ENCODE measurements at regions not wholly inside any gene's neighbourhood (a gene's known extent, or its start where the extent isn't known, plus 50 kb on each side); places are given as distances from the start of the nearest gene placed in this dataset.

DNA sequence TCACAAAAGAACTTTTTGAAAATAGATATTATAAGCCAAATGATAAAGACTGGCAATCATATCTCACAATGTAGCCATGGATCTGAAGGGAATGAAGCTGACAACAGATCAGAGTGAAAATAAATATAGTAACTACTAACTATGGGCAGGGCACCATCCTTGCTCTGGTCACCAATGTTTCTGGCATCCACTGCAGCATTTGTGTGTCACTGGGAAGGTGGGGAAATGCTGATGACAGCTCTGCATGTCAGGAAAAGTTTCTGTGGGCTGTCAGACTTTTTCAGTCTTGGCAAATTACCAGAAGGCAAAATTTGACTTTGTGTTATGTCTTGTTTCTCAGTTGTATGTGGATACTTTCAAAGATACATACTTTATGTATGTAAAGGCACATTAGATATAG is 195.6 kb downstream of the ZNF326 start:
- intact Hi-C loops (cut with DNase I) = no loop called here
- no peak overlapping the region for H3K4me3 ChIP-seq
- no peak for TF ChIP-seq POLR2A (IDR thresholded peaks at IDR 0.05)
- TF ChIP-seq, protein P1, sequence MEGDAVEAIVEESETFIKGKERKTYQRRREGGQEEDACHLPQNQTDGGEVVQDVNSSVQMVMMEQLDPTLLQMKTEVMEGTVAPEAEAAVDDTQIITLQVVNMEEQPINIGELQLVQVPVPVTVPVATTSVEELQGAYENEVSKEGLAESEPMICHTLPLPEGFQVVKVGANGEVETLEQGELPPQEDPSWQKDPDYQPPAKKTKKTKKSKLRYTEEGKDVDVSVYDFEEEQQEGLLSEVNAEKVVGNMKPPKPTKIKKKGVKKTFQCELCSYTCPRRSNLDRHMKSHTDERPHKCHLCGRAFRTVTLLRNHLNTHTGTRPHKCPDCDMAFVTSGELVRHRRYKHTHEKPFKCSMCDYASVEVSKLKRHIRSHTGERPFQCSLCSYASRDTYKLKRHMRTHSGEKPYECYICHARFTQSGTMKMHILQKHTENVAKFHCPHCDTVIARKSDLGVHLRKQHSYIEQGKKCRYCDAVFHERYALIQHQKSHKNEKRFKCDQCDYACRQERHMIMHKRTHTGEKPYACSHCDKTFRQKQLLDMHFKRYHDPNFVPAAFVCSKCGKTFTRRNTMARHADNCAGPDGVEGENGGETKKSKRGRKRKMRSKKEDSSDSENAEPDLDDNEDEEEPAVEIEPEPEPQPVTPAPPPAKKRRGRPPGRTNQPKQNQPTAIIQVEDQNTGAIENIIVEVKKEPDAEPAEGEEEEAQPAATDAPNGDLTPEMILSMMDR (IDR thresholded peaks at IDR 0.05) = no peak
- TF ChIP-seq EP300 (IDR thresholded peaks at IDR 0.05) = no peak
- no peak for TF ChIP-seq POLR2AphosphoS5 (IDR thresholded peaks at IDR 0.05)

DNA sequence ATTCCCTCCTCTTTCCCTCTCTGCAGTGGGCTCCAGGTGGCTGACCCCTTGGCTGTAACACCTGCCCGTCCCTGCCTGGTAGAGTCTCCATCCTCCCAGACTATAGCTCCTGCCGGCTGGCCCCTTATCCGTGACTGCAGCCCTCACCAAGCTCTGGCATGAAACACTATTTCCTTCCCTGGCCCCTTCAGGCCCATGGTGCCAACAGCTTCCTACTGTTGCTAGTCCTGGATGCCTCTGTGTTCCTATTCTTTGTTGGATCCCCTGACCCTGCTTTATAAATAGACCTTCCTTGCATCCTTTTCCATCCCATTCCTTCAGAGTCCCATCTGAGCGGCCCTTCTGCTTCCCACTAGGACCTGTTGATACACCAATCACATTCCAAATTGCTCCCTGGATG is 195.0 kb downstream of the ZNF326 start:
- no peak for DNase-seq
- Histone ChIP-seq H3K9me3 (no peaks in the 10 kb centered on the region), H3K36me3 (no peaks in the 10 kb centered on the region), H3K4me3 (no peak overlapping the region), H3K4me1 (no peaks in the 10 kb centered on the region), H3K27ac (no peak overlapping the region), H3K27me3 (no peaks in the 10 kb centered on the region)
- intact Hi-C loops (cut with DNase I) = no loop called here
- no peak for TF ChIP-seq POLR2A (IDR thresholded peaks at IDR 0.05)
- TF ChIP-seq, protein P1 (IDR thresholded peaks at IDR 0.05) = no peak
- TF ChIP-seq EP300 (IDR thresholded peaks at IDR 0.05) = no peak
- no peak for TF ChIP-seq POLR2AphosphoS5 (IDR thresholded peaks at IDR 0.05)
- 87 to 91% methylated on average over 4 of the region's 4 CpGs for WGBS, 2 donors

More for the DNA sequence above, 195.6 kb downstream of the ZNF326 start:
- DNase-seq = no peak
- H3K27ac ChIP-seq = no peak overlapping the region
- H3K36me3 ChIP-seq = no peaks in the 10 kb centered on the region
- H3K4me1 ChIP-seq = no peaks in the 10 kb centered on the region
- H3K27me3 ChIP-seq = no peaks in the 10 kb centered on the region
- H3K9me3 ChIP-seq = no peaks in the 10 kb centered on the region

DNA sequence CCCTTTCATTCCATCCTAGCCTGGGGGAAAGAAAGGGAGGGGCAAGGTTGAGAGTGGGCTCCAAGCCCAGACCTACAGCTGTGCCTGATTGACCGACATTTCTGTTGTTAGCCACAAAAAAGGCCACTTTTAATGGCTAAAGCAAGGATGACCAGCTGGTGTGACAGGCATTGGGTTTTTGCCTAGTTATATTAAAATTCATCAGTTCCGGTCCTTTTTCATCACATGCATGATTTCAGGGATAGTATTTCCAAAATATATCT is 192.3 kb downstream of the ZNF326 start:
- 80 to 83% methylated on average over 2 of the region's 2 CpGs for WGBS, 2 donors
- H3K4me3 ChIP-seq = no peak overlapping the region
- H3K27ac ChIP-seq = no peak overlapping the region
- H3K9me3 ChIP-seq = no peaks in the 10 kb centered on the region
- no peaks in the 10 kb centered on the region for H3K4me1 ChIP-seq
- no peak for DNase-seq
- H3K27me3 ChIP-seq = no peaks in the 10 kb centered on the region
- H3K36me3 ChIP-seq = no peaks in the 10 kb centered on the region
- TF ChIP-seq POLR2AphosphoS5 (IDR thresholded peaks at IDR 0.05) (no peak), EP300 (IDR thresholded peaks at IDR 0.05) (no peak), POLR2A (IDR thresholded peaks at IDR 0.05) (no peak)
- TF ChIP-seq, protein P1 (IDR thresholded peaks at IDR 0.05) = no peak
- intact Hi-C loops (cut with DNase I) = no loop called here

DNA sequence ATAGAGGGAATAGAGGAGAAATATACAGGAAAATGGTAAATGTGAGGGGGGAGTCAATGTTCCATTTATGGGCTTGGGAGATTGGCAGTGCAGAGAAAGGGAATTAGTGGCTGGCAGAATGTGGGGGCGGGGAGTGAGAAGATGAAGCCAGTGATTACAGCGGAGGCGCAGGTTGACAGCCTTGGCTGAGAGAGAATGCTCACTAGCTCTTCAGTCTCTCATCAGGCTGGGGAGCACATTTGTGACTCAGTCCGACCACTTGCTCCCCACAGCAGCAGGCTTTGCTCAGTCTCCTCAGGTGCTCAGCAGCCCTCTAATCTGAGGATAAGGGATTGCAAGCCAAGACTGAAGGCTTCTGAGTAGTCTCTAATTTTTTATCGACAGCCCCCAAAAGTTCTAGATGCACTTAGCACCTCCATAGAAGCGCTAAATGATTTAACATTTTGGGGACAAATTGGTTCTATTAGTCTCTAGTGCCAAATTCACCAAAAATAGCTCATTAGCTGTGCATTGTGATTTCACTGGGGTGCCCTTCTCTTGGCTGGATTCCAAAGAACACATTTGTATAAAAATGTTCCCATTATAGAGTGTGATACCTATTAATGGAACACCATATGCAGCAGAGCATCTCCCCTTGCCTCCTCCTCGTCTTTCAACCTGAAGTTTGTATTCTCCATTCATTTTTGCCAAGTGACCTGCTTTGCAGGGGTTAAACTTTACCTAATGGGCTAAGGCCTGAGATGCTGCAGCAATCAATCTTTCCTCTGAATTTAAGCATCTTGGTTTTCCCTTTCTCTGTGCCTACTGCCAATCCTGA is 191.8 kb downstream of the ZNF326 start:
- Histone ChIP-seq H3K9me3 (no peaks in the 10 kb centered on the region), H3K4me1 (no peaks in the 10 kb centered on the region), H3K27me3 (no peaks in the 10 kb centered on the region), H3K27ac (no peak overlapping the region), H3K36me3 (no peaks in the 10 kb centered on the region), H3K4me3 (no peak overlapping the region)
- TF ChIP-seq POLR2AphosphoS5 (IDR thresholded peaks at IDR 0.05) (no peak), POLR2A (IDR thresholded peaks at IDR 0.05) (no peak), EP300 (IDR thresholded peaks at IDR 0.05) (no peak)
- TF ChIP-seq, protein P1 (IDR thresholded peaks at IDR 0.05) = no peak
- 80 to 84% methylated on average over 7 of the region's 7 CpGs for WGBS, 2 donors
- DNase-seq = no peak
- intact Hi-C loops (cut with DNase I) = no loop called here

DNA sequence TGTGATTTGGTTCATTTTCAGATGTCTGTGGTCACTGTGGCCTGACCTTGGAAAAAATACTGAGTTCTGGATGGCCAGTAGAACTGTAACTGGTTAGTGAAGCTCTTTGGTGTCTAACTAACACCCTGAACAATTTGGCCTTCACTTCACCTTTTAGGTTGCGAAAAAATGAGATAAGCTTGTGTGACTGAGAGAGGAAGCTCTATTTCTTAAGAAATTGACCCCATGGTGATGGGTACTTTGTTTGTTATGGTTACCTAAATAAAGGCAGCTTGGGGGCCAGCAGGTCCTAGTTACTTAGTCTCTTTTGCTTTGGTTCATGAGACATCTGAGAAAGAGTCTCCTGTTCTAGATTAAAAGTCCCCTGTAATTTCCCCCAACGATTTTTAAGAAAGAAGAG is 181.6 kb downstream of the ZNF326 start:
- no peak overlapping the region for H3K27ac ChIP-seq
- no peak overlapping the region for H3K4me3 ChIP-seq
- no peaks in the 10 kb centered on the region for H3K36me3 ChIP-seq
- TF ChIP-seq POLR2AphosphoS5 (IDR thresholded peaks at IDR 0.05) (no peak), EP300 (IDR thresholded peaks at IDR 0.05) (no peak), POLR2A (IDR thresholded peaks at IDR 0.05) (no peak)
- TF ChIP-seq, protein P1 (IDR thresholded peaks at IDR 0.05) = no peak
- intact Hi-C loops (cut with DNase I) = no loop called here
- no peaks in the 10 kb centered on the region for H3K27me3 ChIP-seq
- 76 to 80% methylated on average over 2 of the region's 2 CpGs for WGBS, 2 donors
- no peaks in the 10 kb centered on the region for H3K4me1 ChIP-seq
- DNase-seq = no peak
- H3K9me3 ChIP-seq = no peaks in the 10 kb centered on the region

All from sigmoid colon (tissue), 6 donors.